ENCODE measurements at regions not wholly inside any gene's neighbourhood (a gene's known extent, or its start where the extent isn't known, plus 50 kb on each side); places are given as distances from the start of the nearest gene placed in this dataset.
"Not testable (repeated sequence)": the region's sequence is repeated elsewhere in the genome, so short reads cannot be mapped to it uniquely, and the experiment has no call there.

- no peak for DNase-seq (ENCODE audit: low read depth)
Measured at GRCh38 chr2:129468879-129469278, 510.6 kb upstream of the RAB6C start.

DNA sequence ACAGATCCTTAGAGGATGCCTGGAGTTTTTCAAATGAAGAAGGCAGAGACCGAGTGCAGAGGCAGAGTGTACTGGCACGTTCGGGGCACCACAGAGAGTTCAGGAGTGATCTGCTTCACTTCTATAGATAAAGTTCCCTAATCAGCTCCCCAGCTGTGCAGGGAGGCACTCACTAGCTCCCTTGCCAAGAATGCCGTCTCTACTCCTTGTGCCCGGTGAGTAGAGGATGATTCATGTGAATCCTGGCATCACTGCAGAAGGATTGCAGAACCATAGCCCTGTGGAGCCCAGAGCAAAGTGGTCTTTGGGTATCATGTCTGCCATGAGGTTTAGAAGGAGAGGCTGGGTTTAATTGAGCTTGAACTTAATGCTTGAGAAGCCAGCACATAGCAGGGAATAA lies 510.1 kb upstream of the RAB6C start:
- no peak for DNase-seq (ENCODE audit: low read depth)

GRCh38 chr2:129469871-129470270 lies 509.6 kb upstream of the RAB6C start:
- no peak for DNase-seq (ENCODE audit: low read depth)

DNA sequence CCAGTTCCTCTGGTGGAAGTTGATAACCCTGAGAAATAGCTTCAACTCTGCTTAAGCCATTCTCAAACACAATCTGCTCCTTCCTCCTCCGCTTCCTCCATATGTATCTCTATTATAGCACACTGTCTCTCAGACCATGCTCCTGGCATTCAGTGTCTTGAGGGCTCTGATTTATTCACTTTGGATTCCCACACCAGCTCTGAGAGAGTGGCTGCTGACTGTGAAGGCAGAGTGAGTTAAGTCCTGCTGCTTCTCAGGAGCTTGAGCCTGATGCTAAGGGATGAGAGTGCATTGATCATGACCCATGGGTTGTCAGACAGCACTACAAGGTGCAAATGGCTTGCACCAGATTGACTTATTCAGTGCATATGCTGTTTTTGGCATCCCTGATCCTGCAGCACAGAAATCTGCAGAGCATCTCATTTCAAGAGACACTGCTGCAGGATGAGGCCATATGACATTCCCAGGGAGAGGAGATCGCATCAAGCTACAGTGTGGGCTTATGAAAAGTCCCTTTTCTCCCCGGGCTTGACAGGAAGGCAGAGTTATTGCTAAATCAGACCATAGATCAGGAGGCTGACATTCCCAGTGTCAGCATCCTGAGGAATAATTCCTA lies 500.5 kb upstream of the RAB6C start:
- no peak for DNase-seq (ENCODE audit: low read depth)

DNA sequence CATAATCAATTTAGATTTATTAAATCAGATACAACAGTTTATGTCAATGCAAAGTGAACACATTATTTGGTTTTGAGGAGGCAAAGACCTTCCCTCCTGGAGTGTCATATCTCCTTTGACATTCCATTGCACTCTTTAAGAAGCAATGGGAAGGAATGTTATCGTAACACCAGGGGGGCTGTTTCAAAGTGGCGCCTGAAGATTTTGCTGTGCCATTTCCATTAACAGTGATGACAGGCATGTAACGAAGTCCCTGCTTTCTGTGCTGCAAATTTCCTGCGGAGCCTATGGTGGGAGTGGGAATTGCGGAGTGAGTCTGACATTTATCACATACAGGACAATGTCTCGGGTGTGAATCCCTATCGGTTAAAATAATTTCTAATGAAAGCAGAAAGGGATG lies 499.6 kb upstream of the RAB6C start:
- DNase-seq (ENCODE audit: low read depth): no peak

DNA sequence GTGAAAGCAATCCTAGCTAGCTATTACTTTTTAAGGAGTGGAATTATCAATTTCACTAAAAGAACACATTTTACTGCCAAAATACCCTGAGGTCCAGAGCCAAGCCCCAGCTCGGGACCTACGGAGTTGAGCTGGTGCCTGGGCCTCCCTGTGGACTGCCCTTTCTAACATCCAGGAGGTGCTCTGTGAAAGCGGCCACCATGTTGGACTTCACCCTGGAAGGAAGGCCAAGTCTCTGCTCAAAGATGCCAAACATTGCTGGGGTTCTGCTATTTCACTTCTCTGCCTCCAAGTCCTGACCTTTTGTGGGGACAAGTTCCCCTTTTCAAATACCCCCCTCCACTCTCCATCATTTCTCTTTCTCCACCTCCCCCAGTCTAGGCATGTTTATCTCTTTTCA lies 498.7 kb upstream of the RAB6C start:
- no peak for DNase-seq (ENCODE audit: low read depth)

GRCh38 chr2:129481306-129482219 lies 497.9 kb upstream of the RAB6C start:
- no peak for DNase-seq (ENCODE audit: low read depth)

- DNase-seq (ENCODE audit: low read depth): no peak
Measured at GRCh38 chr2:129482626-129483025, 496.8 kb upstream of the RAB6C start.

DNA sequence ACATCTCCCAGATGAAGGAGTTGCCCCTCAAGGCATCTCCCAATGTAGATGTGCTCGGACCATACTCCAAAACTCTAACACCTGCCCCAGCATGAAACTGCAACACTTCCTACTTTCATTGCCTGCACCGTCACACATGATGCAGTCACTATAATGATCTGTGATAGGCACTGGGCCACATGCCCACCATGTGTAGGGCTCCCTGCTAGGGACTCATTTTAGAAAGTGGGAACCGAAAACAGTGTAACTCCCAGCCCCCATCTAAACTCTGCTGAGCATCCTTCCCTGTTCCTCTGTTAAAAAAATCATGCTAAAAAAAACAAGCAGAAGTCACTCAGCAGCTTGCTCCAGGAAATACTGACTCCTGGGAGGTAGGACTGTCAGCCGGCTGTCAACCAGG lies 496.1 kb upstream of the RAB6C start:
- no peak for DNase-seq (ENCODE audit: low read depth)

DNA sequence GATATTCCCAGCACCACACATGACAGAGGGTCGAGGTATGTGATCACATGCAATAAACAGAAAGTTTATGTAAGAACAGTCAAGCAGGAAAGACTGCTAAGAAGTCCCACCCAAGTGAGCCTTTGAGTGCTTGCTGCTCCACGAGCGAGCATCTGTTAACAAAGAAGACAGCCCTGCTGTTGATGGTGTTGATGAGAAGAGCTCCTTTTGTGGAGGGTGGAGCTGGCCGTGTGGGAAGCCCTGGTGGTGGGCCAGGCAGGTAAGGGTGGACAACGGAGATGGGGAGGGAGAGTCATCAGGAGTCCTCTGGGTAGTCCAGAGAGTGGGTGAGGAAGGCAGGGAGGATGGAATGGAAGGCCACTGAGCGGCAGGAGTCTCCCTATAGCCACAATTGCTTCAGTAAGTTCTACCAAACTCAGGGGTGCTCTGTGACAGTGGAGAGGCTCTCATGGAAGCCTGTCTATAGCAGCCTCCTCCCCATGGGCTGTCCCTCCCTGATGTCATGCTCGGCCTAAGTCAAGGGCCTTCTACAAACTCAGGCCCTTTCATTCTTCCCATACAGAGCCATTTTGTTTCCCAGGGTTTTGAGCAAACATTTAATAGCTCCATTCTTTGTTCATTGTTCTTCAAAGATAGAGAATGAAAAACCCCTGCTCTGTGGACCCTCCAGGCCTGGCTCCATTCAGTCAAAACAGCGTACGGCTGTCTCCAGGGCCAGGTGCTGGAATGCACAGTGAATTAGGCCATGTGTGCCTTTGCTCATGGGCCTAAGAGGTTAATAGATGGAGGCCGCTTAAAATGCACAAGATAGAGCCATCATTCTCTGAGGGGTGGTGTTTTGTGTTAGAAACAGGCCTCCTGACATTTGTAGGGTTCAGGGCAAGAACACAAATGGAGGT lies 494.2 kb upstream of the RAB6C start:
- DNase-seq (ENCODE audit: low read depth): no peak

GRCh38 chr2:129488376-129488775 lies 491.1 kb upstream of the RAB6C start:
- DNase-seq (ENCODE audit: low read depth): no peak

DNA sequence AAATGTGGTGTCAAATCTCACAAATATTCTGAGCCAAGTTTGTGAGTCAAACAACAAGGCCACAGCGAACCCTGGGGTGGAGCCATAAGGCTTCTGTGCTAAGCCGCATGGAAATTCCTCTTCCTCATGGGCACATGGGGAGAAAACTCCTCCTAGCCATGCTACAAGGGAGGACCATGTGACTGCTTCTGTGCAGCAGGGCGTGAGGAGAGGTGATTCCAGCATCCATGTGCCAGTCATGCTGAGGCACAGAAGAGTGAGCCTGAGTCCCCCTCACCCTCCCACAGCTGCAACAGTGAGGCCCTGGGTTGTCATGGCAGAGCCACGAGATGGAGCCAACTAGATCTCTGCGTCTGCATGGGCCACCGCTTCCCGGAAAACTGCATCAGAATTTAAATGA lies 488.8 kb upstream of the RAB6C start:
- DNase-seq (ENCODE audit: low read depth): no peak

DNA sequence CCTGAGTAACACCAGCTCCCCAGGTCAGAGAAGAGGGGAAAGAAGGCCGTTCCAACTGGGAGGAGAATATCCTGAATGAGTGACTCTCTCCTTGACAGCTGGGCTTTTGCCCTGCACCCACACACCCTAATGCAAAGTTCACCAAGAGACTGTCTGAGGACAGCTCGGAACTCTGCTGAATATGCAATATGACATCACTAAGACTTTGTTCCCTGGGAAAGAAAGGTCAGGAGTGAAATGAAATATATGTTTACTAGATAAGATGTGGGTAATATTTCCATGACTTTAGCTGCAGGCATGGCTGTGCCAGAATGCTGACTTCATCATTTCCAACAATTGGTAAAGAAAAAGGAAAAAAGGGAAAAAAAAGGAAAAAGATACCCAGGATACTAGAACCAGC lies 488.2 kb upstream of the RAB6C start:
- DNase-seq (ENCODE audit: low read depth): no peak

- DNase-seq (ENCODE audit: low read depth): no peak
Measured at GRCh38 chr2:129492548-129492947, 486.9 kb upstream of the RAB6C start.

- DNase-seq (ENCODE audit: low read depth): no peak
Measured at GRCh38 chr2:129499747-129500146, 479.7 kb upstream of the RAB6C start.

- DNase-seq (ENCODE audit: low read depth): no peak
Measured at GRCh38 chr2:129502781-129503180, 476.7 kb upstream of the RAB6C start.

GRCh38 chr2:129504646-129505045 lies 474.8 kb upstream of the RAB6C start:
- no peak for DNase-seq (ENCODE audit: low read depth)

DNA sequence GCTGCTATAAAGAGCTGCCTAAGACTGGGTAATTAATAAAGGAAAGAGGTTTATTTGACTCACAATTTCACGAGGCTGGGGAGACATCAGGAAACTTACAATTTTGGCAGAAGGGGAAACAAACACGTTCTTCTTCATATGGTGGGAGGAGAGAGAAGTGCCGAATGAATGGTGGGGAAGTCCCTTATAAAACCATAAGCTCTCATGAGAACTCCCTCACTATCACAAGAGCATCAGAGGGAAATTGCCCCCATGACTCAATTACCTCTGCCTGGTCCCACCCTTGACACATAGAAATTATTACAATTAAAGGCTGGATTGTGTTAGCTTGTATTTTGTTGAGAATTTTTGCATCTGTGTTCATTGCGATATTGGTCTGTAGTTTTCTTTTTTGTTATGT lies 460.5 kb upstream of the RAB6C start:
- DNase-seq (ENCODE audit: low read depth): no peak

- not testable (repeated sequence) for DNase-seq (ENCODE audit: low read depth)
Measured at GRCh38 chr2:129532158-129532557, 447.3 kb upstream of the RAB6C start.

GRCh38 chr2:129548880-129549279 lies 430.6 kb upstream of the RAB6C start:
- DNase-seq (ENCODE audit: low read depth): no peak

DNA sequence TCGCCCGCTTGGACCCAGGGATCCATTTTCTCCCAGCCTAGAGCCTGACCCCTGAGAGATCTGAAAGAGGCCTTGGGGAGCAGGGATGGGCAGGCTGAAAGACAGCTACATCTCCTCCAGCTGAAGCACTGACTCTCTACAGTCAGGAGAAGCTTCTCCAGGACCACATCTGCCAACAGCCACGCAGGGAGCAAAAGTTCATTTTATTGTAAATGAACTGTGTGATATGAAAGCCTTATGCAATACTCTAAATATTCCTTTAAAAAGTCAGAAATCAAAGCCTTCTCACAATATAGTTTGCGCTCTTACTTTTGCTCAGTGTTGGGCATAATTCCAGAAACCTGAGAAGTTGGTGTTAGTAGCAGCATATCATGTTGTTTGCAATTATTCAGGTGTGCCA lies 428.9 kb upstream of the RAB6C start:
- DNase-seq (ENCODE audit: low read depth): no peak

GRCh38 chr2:129554373-129554772 lies 425.1 kb upstream of the RAB6C start:
- DNase-seq (ENCODE audit: low read depth): no peak

DNA sequence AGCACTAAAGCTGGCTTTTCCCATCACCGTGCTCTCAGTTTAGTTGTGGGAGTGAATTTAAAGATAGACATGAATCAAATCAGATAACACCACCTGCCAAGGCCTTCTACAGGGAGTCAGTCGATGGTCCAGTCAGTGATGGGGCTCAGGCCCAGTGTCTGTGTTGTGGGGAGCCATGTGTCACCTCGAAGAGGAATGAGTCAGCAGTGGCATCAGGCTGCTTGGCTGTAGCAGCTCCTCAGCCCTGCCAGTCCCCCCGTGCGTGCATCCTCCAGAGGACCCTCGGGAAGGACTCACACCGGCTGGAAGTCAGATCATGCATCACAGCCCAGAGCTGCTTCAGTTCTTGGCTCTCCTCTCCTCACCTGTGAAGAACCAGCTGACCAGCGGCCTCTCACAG lies 420.4 kb upstream of the RAB6C start:
- no peak for DNase-seq (ENCODE audit: low read depth)

Measured in amniotic epithelial cell (primary cell).